ENCODE measurements at regions not wholly inside any gene's neighbourhood (a gene's known extent, or its start where the extent isn't known, plus 50 kb on each side); places are given as distances from the start of the nearest gene placed in this dataset.

DNA sequence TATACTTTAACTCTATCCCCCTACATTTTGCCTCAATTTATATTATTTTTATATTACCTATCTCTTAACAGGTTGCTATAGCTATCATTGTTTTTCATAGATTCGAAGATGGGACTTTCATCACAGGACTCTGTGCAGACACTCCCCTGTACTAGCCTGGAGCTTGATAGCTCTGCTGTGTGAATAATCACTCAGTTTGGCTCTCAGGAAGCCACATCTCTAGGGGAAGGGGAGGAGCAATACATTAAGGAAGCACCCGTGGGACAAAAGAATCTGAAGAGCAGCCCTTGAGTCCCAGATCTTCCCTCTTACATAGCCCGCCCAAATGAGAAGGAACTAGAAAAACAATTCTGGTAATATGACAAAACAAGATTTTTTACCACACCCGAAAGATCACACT is 114.3 kb upstream of the FXR1 start:
- DNase-seq (ENCODE audit: low read depth) = no peak
- Histone ChIP-seq H3K4me3 (ENCODE audit: insufficient read depth, low read depth, low read length) (no peak overlapping the region), H3K9me3 (ENCODE audit: insufficient read depth, low read depth, low read length) (no peaks in the 10 kb centered on the region), H3K79me2 (ENCODE audit: insufficient read depth, low read length) (no peaks in the 10 kb centered on the region), H2AFZ (ENCODE audit: low read depth, low read length) (no peak overlapping the region), H3K4me2 (ENCODE audit: low read length) (no peak overlapping the region), H3K36me3 (ENCODE audit: insufficient read depth, low read length) (no peaks in the 10 kb centered on the region), H3K9ac (ENCODE audit: low read length) (no peak overlapping the region), H3K27me3 (ENCODE audit: insufficient read depth, low read length) (no peaks in the 10 kb centered on the region), H4K20me1 (ENCODE audit: insufficient read depth, low read length) (no peaks in the 10 kb centered on the region), H3K4me1 (ENCODE audit: insufficient read depth, low read length) (no peaks in the 10 kb centered on the region), H3K27ac (ENCODE audit: low read depth, low read length) (no peak overlapping the region)
- TF ChIP-seq EZH2 (IDR thresholded peaks at IDR 0.05; ENCODE audit: insufficient read depth, low read length) = no peak
- TF ChIP-seq, protein P1, sequence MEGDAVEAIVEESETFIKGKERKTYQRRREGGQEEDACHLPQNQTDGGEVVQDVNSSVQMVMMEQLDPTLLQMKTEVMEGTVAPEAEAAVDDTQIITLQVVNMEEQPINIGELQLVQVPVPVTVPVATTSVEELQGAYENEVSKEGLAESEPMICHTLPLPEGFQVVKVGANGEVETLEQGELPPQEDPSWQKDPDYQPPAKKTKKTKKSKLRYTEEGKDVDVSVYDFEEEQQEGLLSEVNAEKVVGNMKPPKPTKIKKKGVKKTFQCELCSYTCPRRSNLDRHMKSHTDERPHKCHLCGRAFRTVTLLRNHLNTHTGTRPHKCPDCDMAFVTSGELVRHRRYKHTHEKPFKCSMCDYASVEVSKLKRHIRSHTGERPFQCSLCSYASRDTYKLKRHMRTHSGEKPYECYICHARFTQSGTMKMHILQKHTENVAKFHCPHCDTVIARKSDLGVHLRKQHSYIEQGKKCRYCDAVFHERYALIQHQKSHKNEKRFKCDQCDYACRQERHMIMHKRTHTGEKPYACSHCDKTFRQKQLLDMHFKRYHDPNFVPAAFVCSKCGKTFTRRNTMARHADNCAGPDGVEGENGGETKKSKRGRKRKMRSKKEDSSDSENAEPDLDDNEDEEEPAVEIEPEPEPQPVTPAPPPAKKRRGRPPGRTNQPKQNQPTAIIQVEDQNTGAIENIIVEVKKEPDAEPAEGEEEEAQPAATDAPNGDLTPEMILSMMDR (IDR thresholded peaks at IDR 0.05; ENCODE audit: insufficient read depth, low read depth, low read length) = no peak
- H3K27ac Mint-ChIP-seq (ENCODE audit: unreplicated experiment) = no peak overlapping the region
- H3K36me3 Mint-ChIP-seq (ENCODE audit: low read depth, unreplicated experiment) = no peaks in the 10 kb centered on the region
- no peaks in the 10 kb centered on the region for H3K9me3 Mint-ChIP-seq (ENCODE audit: unreplicated experiment)
- FAIRE-seq = no peak
- no peaks in the 10 kb centered on the region for H3K27me3 Mint-ChIP-seq (ENCODE audit: low read depth, unreplicated experiment)
- no peaks in the 10 kb centered on the region for H3K4me1 Mint-ChIP-seq (ENCODE audit: low read depth, unreplicated experiment)
- H3K4me3 Mint-ChIP-seq (ENCODE audit: unreplicated experiment) = no peak overlapping the region

DNA sequence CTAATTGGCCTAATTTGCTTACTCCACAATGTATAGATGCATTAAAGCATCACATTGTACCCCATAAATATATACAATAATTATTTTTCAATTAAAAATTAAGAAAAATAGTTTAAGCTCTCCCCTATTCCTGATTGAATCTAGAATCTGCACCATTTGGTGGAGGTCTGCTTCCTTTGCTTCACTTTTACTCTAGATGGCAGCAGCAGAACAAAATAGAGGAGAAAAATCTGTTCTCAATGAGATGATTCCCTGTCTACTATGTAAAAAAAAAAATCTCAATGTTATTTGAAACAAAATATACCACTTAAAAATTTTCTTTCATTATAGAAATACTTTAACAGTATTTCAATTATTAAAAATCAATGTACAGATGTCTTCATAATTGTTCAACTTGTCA is 109.6 kb upstream of the FXR1 start:
- H2AFZ ChIP-seq (ENCODE audit: low read depth, low read length) = no peak overlapping the region
- no peak overlapping the region for H3K9ac ChIP-seq (ENCODE audit: low read length)
- no peak overlapping the region for H3K4me3 ChIP-seq (ENCODE audit: insufficient read depth, low read depth, low read length)
- no peak overlapping the region for H3K4me2 ChIP-seq (ENCODE audit: low read length)
- no peaks in the 10 kb centered on the region for H3K27me3 ChIP-seq (ENCODE audit: insufficient read depth, low read length)
- FAIRE-seq (no peak), DNase-seq (ENCODE audit: low read depth) (peak; percentile 4)
- Mint-ChIP-seq H3K36me3 (ENCODE audit: low read depth, unreplicated experiment) (no peaks in the 10 kb centered on the region), H3K9me3 (ENCODE audit: unreplicated experiment) (no peaks in the 10 kb centered on the region), H3K27me3 (ENCODE audit: low read depth, unreplicated experiment) (no peaks in the 10 kb centered on the region), H3K4me1 (ENCODE audit: low read depth, unreplicated experiment) (no peaks in the 10 kb centered on the region), H3K27ac (ENCODE audit: unreplicated experiment) (no peak overlapping the region), H3K4me3 (ENCODE audit: unreplicated experiment) (no peak overlapping the region)
- H4K20me1 ChIP-seq (ENCODE audit: insufficient read depth, low read length) = no peaks in the 10 kb centered on the region
- H3K36me3 ChIP-seq (ENCODE audit: insufficient read depth, low read length) = no peaks in the 10 kb centered on the region
- no peak overlapping the region for H3K27ac ChIP-seq (ENCODE audit: low read depth, low read length)
- no peaks in the 10 kb centered on the region for H3K79me2 ChIP-seq (ENCODE audit: insufficient read depth, low read length)
- no peak for TF ChIP-seq EZH2 (IDR thresholded peaks at IDR 0.05; ENCODE audit: insufficient read depth, low read length)
- TF ChIP-seq, protein P1 (IDR thresholded peaks at IDR 0.05; ENCODE audit: insufficient read depth, low read depth, low read length) = peak; percentile 37
- H3K9me3 ChIP-seq (ENCODE audit: insufficient read depth, low read depth, low read length) = no peaks in the 10 kb centered on the region
- H3K4me1 ChIP-seq (ENCODE audit: insufficient read depth, low read length) = no peaks in the 10 kb centered on the region

DNA sequence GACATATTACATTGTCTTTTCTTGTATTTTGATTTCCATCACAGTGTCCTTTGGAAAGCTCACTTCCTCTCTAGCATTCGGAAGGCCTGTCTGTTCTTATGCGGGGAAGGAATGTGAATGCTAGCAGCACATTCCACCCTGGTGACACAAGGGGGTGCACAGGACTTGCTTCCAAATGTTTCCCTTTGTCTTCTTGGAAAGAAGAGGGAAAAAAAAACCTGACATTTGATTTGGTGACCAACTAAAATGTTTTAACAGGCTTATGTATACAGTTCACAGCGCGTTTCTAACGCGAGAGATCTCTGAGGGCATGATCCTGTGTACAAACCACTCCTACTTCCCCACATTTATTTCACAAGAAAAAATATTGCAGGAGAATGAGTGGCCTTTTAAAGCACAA is 107.6 kb upstream of the FXR1 start:
- Mint-ChIP-seq H3K4me1 (ENCODE audit: low read depth, unreplicated experiment) (no peaks in the 10 kb centered on the region), H3K36me3 (ENCODE audit: low read depth, unreplicated experiment) (no peaks in the 10 kb centered on the region), H3K9me3 (ENCODE audit: unreplicated experiment) (no peaks in the 10 kb centered on the region), H3K27ac (ENCODE audit: unreplicated experiment) (peak overlapping the region; percentile 81), H3K4me3 (ENCODE audit: unreplicated experiment) (no peak overlapping the region), H3K27me3 (ENCODE audit: low read depth, unreplicated experiment) (no peaks in the 10 kb centered on the region)
- Histone ChIP-seq H3K79me2 (ENCODE audit: insufficient read depth, low read length) (no peaks in the 10 kb centered on the region), H4K20me1 (ENCODE audit: insufficient read depth, low read length) (no peaks in the 10 kb centered on the region), H3K4me2 (ENCODE audit: low read length) (peak overlapping the region; percentile 70), H3K4me3 (ENCODE audit: insufficient read depth, low read depth, low read length) (no peak overlapping the region), H3K27ac (ENCODE audit: low read depth, low read length) (no peak overlapping the region), H3K9me3 (ENCODE audit: insufficient read depth, low read depth, low read length) (no peaks in the 10 kb centered on the region), H3K9ac (ENCODE audit: low read length) (peak overlapping the region; percentile 47), H3K36me3 (ENCODE audit: insufficient read depth, low read length) (no peaks in the 10 kb centered on the region), H3K27me3 (ENCODE audit: insufficient read depth, low read length) (no peaks in the 10 kb centered on the region), H2AFZ (ENCODE audit: low read depth, low read length) (peak overlapping the region; percentile 59), H3K4me1 (ENCODE audit: insufficient read depth, low read length) (no peaks in the 10 kb centered on the region)
- DNase-seq (ENCODE audit: low read depth) (peak; percentile 54), FAIRE-seq (no peak)
- TF ChIP-seq, protein P1 (IDR thresholded peaks at IDR 0.05; ENCODE audit: insufficient read depth, low read depth, low read length) = peak; percentile 44
- TF ChIP-seq EZH2 (IDR thresholded peaks at IDR 0.05; ENCODE audit: insufficient read depth, low read length) = no peak

All from astrocyte (in vitro differentiated cells and primary cell).